Activated T-cell treated with anti-CD3 and anti-CD28 coated beads for 48 hours (primary cell): ENCODE measurements at regions not wholly inside any gene's neighbourhood (a gene's known extent, or its start where the extent isn't known, plus 50 kb on each side); places are given as distances from the start of the nearest gene placed in this dataset.
"Not testable (repeated sequence)": the region's sequence is repeated elsewhere in the genome, so short reads cannot be mapped to it uniquely, and the experiment has no call there.

ENCODE experiments used
- DNase-seq: peaks from one replicate; pipeline ENCODE4 v3.0.0-alpha.2; 2020; ENCODE audit warnings: low read depth

DNA sequence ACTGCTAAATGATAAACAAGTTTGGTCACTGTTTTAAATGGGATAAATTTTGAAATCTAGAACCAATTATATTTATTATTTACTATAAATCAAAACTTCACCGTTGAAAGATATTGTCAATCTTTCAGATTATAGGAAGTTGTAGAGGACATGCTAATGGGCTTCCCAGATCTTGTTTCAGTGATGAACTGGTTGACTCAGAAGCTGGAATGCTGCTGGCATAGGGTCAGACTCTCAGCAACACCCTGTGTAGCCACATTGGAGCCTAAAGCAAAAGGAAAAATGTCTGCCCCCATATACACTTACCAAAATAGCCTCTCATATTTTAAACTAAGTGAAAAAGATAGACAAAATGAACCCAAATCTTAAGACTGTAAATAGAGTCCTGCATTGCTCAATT lies 916.9 kb upstream of the SOX9 start:
- no peak for DNase-seq

DNA sequence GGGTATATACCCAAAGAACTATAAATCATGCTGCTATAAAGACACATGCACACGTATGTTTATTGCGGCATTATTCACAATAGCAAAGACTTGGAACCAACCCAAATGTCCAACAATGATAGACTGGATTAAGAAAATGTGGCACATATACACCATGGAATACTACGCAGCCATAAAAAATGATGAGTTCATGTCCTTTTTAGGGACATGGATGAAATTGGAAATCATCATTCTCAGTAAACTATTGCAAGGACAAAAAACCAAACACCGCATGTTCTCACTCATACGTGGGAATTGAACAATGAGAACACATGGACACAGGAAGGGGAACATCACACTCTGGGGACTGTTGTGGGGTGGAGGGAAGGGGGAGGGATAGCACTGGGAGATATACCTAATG lies 914.9 kb upstream of the SOX9 start:
- DNase-seq, result not testable (repeated sequence)

DNA sequence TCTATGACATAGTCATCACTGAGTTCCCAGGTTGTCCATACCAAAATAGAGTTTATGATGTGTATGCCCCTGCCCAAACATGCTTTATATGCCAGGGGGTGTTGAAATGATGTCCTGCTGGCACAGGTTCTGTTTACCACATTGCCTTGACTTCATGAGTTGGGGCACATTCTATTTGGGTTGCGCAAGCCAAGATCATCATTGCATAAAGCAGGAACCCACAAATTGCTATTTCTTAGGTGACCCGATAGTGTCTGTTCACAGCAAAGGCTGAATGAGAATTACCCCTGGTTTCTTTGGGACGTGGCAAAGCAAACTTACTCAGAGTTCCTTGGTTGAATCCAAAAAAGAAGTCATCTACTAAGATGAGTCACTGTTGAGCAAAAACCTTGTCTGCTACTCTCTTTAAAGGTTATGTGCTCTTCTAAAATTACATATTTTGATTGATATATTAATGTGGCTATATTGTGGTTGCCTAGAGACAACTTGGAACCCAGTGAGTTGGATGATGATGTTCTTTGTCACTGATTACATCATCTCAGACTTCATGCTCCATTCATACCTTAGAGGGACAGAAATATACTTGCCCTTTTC lies 912.6 kb upstream of the SOX9 start:
- no peak for DNase-seq

DNA sequence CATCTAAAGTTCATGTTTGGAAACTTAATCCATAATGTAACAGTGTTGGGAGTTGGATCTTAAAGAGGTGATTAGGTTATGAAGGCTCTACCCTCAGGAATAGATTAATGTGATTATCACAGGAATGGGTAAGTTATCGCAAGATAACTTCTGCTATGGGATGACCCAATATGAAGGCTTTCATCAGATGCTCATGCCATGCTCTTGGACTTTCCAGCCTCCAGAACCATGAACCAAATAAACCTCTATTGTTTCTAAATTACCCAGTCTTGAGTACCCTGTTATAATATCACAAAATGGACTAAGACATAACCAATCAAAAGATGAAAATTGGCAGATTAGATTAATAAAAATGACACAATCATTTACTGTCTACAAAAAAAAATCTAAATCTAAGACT lies 906.9 kb upstream of the SOX9 start:
- DNase-seq, result no peak

DNA sequence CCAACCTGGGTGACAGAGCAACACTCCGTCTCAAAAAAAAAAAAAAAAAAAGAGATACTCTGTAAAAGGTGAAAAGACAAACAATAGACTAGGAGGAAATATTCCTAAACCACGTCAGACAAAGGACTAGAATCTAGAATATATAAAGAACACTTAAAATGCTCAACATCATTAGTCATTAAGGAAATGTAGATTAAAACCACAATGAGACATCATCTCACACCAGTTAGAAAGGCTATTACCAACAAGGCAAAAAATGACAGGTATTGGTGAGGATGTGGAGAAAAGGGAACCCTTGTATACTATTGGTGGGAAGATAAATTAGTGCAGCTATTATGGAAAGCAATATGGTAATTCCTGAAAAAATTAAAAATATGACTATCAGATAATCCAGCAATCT lies 903.1 kb upstream of the SOX9 start:
- no peak for DNase-seq

DNA sequence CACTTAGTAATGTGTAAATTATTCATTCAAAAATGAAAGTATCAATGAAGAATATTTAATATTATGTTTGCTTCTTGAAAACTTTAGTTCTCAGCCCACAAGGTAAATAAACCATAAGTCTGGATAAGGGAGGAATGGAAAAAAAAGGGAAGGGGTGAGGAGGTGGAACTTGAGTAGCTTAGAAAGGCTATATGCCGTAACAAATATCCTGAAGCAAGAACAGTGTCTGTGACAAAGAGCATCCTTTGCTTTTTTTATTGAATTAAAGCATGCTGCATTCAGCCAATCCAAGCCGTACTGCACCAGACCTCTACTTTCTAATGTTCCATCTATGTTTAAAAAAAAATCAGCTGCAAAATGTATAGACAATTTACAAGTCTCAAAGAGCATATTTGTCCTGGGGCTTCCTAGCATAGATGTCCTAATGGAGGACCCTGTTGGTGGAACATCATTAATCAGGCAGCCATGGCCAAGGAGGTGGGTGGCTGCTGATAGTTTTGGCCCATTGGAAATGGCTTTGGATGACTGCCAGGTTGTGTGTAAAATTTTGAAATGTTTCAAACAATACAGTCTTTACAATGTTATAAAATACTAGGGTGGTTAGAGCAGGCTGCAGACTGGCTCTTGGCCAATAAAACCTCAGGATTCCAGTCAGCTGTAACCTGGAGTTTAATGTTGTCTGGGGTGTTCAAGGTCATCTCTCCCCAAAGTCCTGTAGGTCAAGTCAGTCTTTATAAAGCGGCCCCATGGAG lies 895.8 kb upstream of the SOX9 start:
- DNase-seq, result no peak

DNA sequence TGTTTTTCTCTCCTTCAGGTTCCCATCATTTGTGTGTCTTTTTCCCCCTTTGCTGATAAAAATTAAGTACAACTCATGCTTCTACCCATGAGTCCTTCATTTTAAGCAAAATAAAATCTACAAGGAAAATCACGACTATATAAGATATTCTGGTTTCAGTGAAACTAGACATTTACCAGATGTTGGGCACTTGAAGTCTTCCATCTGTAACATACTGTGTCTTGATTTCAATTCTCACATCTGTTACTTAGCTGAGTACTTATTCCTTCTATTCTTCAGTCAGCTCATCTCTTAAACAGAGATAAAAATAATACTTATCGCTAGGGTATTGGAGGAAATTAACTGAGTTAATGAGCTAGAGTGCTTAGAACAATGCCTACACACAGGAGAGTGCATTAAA lies 893.0 kb upstream of the SOX9 start:
- DNase-seq, result no peak

DNA sequence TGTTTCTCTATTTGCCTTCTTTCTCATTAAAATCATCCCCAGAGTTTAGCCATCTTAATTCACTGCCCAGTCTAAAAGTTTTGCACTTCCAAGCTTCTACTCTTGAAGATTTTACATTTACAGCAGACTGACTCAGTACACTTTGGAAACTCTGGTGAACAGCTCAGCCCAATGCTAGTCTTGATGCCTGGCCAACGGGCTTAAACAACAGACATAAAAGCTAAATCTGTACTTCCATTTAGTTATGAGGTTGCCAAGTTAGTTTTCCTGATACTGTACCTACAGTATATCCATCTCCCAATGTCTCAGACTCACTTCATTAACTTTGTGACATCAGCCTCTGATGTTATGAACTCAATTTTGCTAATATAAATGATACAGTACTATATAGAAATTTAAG lies 891.8 kb upstream of the SOX9 start:
- DNase-seq, result no peak

DNA sequence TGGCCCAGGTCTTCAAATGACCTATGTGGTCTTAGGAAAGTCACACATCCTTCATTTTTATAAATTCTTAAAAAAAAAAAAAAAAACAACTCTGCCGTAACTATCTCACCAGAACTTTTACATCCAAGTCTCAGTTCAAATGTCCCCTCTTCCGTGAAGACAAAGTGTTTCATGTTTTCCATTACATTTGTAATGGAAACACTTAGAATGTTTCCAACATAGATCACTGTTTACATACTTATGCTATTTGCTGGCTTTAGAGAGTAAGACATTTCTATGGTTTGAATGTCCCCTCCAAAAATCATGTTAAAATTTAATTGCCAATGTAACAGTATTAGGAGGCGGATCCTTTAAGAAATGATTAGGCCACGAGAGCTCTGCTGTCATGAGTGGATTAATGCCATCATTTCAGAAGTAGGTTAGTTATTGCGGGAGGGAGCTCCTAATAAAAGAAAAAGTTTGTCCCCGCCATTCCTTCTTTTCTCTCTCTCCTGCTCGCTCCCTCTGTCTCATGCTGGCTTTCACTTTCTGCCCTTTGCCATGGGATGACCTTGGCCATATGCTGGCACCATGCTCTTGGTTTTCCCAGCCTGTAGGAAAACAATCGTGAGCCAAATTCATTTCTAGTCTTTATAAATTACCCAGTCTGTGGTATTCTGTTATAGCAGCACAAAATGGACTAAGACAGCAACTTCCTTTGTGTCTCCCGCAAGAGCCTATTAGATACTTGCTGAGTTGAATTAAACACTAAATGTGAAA lies 887.8 kb upstream of the SOX9 start:
- no peak for DNase-seq

DNA sequence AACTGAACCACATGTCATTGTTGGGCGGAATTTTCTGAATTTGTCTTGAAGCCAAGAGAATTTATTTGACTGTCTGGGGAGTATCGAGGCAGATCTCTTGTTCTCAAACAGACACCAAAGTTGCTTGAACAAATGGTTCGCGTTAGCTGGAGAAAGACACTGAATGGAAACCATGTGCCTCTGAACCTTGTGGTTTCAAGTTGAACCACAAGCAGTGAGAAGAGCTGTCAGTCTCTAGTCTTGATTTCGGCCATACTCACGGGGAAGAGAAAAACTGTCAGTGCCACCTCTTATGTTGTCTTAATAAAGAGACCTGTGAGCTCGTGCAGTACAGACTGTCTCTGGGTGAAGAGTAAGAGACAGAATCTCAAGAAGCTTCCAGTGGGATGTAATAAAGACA lies 886.5 kb upstream of the SOX9 start:
- DNase-seq, result no peak

DNA sequence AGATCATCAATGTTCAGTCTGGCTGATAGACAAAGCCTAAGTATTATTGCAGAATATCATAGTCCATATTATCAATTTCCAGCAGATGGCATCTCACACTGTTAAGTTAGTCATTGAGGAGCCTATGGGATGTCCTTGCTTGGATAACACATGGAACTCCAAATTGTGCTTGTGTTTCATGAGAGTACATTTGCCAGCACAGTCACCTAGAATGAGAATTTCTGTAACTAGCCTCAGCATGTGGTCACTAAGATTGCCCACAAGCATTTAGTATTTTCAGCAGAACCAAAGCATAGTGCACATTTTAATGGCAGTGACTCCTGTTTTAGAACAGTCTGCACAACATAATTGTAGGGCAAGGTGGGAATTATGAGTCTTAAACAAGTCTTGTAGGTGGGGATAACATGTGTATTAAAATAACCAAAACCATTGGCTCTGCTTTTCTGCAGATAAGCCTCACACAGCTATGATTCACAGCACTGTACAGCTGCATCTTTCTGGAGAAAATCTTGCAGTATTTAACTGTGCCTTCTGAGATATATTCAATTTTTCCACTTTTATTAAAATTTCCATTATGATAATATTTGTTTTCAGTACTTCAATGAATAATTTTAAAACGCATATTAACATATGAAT lies 882.8 kb upstream of the SOX9 start:
- DNase-seq, result no peak

DNA sequence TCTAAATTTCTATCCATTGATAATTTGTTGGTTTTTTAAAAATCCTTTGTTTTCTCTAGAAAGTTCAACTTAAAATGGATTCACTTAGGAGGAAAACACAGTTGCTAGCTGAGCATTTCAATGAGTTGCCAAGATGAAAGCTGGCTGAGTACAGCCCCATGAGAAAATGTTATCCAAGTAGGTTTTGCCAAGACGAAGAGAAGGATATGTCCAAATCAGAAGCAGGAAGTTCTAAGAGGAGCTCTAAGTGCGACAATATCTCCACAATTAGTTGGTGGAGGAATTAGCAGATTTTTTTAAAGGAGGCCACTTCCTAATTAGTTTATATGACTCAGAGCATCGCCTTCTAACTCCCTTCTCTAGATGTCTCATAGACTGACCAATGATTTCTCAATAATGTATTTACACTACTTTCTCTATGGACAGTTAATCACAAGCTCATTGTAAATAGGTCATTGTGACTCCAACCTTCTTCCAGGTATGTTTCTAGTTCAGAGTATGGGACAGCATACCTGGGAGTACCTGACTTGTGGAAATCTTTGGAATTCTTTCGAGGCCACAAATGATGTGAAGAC lies 873.3 kb upstream of the SOX9 start:
- DNase-seq, result no peak

DNA sequence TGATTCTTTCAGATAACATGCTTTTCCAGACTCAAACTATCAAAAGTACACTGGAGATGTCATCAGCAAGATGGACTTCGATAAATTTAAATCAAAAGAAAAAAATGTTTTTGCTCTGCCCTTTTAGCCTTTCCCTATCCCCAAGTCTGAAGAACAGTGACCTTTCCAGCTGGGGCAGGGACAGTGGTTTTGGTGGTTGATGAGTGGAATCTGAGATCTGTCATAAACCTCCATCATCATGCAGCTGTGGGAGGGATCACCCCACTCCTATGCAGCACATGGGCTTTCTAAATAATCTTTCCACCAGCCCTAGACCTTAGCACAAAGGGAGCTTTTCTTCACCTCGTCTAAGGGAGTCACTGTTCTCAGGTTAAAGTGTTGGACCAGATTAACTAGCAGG lies 869.5 kb upstream of the SOX9 start:
- DNase-seq, result no peak

DNA sequence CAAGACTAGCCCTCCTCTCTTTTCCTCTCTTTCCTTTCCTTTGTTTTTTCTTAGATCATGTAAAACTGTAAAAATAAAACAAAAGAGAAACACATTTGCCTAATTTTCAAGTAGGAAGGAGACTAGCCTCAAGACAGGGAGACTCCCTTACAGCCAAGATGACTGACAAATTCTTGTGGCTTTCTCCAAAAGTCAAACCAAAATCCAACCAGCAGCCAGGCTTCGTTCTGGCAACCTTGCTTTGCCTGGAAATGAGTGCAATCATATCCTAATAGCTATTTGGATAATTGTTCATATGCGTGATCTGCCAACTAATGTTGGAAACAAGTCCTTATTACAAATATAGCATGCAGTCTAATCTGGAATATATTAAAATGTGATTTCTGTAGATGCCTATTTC lies 868.9 kb upstream of the SOX9 start:
- DNase-seq, result no peak

DNA sequence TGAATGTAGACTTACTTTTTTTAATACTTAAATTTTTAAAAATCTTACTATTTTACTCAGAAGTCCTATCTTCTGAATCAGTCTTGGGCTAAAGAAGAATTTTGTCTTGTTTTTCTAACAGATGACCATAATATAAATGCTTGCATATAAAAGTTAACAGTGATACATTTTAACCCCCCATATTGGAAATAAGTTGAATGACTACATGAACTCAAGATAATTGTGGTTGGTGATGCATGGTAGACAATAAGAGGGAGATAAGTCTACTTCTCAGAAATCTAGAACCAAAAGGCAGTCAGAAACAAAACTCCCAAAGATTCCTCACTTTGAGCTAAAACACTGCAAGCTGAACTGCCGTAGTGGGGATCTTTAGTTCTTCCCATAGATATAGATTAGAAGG lies 868.4 kb upstream of the SOX9 start:
- no peak for DNase-seq

DNA sequence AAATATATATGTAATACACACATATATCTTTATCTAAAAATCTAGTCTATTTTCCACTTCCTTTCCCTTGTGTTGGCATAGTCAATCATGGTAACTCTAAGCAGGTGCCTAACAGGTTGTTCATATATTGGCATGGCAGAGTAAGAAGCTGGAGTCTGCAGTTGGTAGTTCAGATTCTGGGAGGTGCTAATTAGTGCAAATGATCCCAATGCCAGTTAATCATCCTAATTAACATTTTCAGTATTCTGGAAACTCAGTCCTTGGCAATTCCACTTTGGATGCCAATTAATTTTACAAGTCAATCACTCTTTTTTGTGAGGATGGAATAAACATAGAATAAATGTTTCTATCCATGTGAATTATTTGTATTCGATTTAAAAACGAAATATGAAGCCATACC lies 863.7 kb upstream of the SOX9 start:
- DNase-seq, result no peak

DNA sequence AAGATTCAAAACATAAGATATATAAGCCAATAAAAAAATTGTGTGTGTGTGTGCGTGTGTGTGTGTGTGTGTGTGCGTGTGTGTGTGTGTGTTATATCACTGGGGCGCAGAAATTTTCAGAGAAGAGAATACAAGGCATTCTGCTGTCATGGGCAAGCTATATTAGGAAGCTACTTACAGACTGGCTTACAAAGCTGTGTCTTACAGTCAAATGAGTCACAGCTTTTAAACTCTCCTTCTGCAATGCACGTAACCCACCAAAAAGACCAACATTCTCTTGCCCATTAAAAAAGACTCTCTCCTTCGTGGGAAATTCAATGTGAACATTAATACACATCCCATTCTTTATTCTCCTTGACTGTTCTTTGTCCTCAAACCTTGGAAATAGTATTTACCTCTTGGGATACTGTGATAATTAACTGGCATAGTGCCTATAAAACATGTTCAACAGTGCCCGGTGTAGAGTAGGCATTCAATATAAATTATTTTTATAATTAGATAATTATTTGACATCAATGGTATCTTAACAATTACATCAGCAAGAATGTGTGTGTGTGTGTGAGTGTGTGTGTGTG lies 860.4 kb upstream of the SOX9 start:
- no peak for DNase-seq

DNA sequence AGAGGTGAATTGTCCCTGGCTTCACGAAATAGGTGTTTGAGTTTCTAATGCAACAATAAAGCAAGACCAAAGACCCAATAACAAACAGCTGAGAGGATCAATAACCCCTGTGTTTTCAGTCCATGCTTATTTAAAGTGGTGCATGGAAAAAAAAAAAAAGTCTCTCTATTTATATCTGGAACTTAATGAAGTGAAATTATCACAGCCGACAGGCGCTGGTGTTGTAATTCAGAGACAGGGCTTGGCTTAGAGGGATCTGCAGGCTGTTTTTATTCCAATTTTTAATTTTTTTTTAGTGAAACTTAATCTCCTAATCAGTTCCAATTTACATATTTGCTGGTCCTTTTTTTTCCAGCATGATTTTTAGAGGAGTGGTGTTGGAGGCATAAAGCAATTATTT lies 858.2 kb upstream of the SOX9 start:
- DNase-seq, result no peak

DNA sequence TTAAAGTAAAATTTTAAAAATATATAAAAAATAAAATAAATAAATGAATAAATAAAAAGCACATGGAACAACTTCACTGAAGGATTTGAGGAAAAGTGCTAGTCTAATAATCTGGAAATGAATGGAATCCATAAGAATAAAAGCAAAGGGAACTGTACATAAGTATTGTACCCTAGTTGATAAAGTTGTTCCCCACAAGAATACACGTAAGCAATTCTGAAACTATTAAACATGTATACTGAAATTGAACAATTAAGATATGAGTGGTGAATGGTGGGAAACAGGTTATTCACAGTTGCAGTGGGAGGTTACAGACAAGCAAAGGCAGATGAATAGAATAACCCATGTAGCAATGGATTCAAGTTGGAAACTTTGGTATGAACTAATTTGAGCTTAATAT lies 853.2 kb upstream of the SOX9 start:
- no peak for DNase-seq

DNA sequence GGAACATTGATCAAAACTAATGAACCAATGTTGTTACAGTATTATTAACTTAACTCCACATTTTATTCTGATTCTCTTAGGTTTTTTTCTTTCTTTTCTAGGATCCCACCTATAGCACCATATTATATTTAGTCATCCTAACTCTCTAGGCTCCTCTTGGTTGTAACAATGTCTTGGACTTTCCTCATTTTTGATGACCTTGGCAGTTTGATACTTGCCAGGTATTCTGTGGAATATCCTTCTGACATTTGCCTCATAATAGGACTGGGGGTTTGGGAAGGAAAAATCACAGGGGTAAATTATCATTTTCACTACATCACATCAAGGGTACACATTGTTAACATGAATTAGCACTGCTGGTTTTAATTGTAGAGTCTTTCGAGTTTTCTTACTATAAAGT lies 851.6 kb upstream of the SOX9 start:
- no peak for DNase-seq

DNA sequence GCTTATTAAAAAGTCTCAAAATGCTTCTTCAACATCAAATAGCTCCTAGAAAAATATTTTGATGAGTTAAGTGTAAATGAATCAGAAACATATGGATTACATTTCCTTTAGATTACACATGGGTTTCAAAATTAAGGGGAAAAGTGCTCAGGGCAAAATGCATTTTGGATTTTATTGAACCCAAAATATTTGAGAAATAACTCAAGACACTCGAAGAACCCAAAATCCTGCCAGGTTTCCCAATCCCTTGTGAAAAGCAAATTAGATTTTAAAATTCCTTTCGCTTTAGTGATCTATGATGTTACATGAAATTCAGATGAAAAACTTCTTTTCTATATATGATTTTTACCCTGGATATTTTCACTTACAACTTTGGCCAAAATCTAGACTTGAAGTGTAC lies 847.4 kb upstream of the SOX9 start:
- no peak for DNase-seq

DNA sequence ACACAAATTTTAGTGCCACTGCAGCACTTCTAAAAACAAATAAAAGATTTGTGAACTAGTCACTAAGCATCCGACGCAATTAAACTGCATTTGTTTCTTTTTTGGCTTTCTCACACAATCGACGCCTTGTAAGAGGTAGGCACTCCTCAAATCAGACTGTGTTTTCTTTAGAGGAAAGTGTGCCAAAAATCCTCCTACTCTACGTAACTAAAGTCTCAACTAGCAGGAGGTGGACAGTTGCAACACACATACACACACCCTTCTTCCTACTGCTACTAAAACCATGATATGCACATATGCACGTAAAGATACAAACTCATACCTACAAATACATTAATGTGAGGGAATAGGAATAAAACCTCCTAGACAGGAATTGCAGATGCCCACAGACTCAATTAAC lies 844.7 kb upstream of the SOX9 start:
- no peak for DNase-seq
